IMR-90 (cell line): ENCODE measurements at regions not wholly inside any gene's neighbourhood (a gene's known extent, or its start where the extent isn't known, plus 50 kb on each side); places are given as distances from the start of the nearest gene placed in this dataset.

Experiments
- ATAC-seq: fragments of 200-7000 bp; cut with Tn5 transposase; 2 replicates; pipeline ENCODE4 v1.9.1; 2020; ENCODE audit warnings: low read depth, mild to moderate bottlenecking, moderate library complexity
- BruUV-seq: library from RNA; stranded (reverse); fragments of 400-500 nt; replicated peaks from 2 replicates; lab custom pipeline; 2021; lab: Mats Ljungman, UMichigan
- CTCF ChIA-PET: fragments of 300-600 bp; formaldehyde crosslinking; extraction: SDS; loops from one replicate; lab custom pipeline; 2021; ENCODE audit warnings: antibody characterized with exemption; lab: Yijun Ruan, JAX
- POLR2A ChIA-PET: fragments of 300-600 bp; sonication (Branson Sonifier 250); formaldehyde crosslinking; loops from one replicate; lab custom pipeline; 2022; ENCODE audit warnings: antibody characterized with exemption; ENCODE audit not compliant: unreplicated experiment; lab: Charles Lee
- DNase-seq: peaks from one replicate; pipeline ENCODE4 v3.0.0; 2013
- H2AFZ ChIP-seq: replicated peaks from 2 replicates; pipeline ENCODE3; 2013; ENCODE audit warnings: low read length, mild to moderate bottlenecking; ENCODE audit not compliant: poor library complexity
- H2AK5ac ChIP-seq: 2 replicates; pipeline ENCODE4 v1.6.1; 2013; ENCODE audit warnings: low read depth, low read length, inconsistent platforms
- H2AK9ac ChIP-seq: replicated peaks from 2 replicates; pipeline ENCODE3; 2013; ENCODE audit warnings: mild to moderate bottlenecking, low read depth, low read length, moderate library complexity; ENCODE audit not compliant: poor library complexity
- H2BK120ac ChIP-seq: 2 replicates; pipeline ENCODE4 v1.6.1; 2013; ENCODE audit warnings: low read depth, low read length, inconsistent platforms
- H2BK15ac ChIP-seq: 3 replicates; pipeline ENCODE4 v1.6.1; 2013; ENCODE audit warnings: low read depth, low read length, inconsistent platforms
- H2BK20ac ChIP-seq: 2 replicates; pipeline ENCODE4 v1.6.1; 2013; ENCODE audit warnings: low read depth, mild to moderate bottlenecking, inconsistent platforms, low read length, moderate library complexity
- H2BK5ac ChIP-seq: 2 replicates; pipeline ENCODE4 v1.6.1; 2013; ENCODE audit warnings: mild to moderate bottlenecking, low read depth, low read length, inconsistent platforms; ENCODE audit not compliant: poor library complexity, severe bottlenecking
- H3K14ac ChIP-seq: replicated peaks from 2 replicates; pipeline ENCODE4 v1.6.1; 2013; ENCODE audit warnings: low read depth, low read length, inconsistent platforms
- H3K18ac ChIP-seq: 2 replicates; pipeline ENCODE4 v1.6.1; 2013; ENCODE audit warnings: low read depth, low read length, control low read depth
- H3K23ac ChIP-seq: 2 replicates; pipeline ENCODE4 v1.6.1; 2013; ENCODE audit warnings: low read depth, low read length, inconsistent platforms
- H3K27ac ChIP-seq: 2 replicates; pipeline ENCODE4 v1.5.1; 2013; ENCODE audit warnings: mild to moderate bottlenecking, control low read depth, low read length; ENCODE audit not compliant: insufficient read depth
- H3K27me3 ChIP-seq: 2 replicates; pipeline ENCODE4 v1.6.1; 2013; ENCODE audit warnings: low read length; ENCODE audit not compliant: control insufficient read depth, insufficient read depth
- H3K36me3 ChIP-seq: 2 replicates; pipeline ENCODE4 v1.6.1; 2013; ENCODE audit warnings: low read length, mixed read lengths; ENCODE audit not compliant: control insufficient read depth, insufficient read depth
- H3K4ac ChIP-seq: 2 replicates; pipeline ENCODE4 v1.6.1; 2013; ENCODE audit warnings: low read depth, low read length, inconsistent platforms
- H3K4me1 ChIP-seq: 2 replicates; pipeline ENCODE4 v1.6.1; 2013; ENCODE audit warnings: low read length, mixed read lengths; ENCODE audit not compliant: control insufficient read depth, insufficient read depth
- H3K4me2 ChIP-seq: 2 replicates; pipeline ENCODE4 v1.6.1; 2013; ENCODE audit warnings: low read depth, mild to moderate bottlenecking, control low read depth, low read length, moderate library complexity
- H3K4me3 ChIP-seq: 2 replicates; pipeline ENCODE4 v1.5.1; 2013; ENCODE audit warnings: low read depth, mild to moderate bottlenecking, control low read depth, low read length, moderate library complexity; ENCODE audit not compliant: insufficient read depth
- H3K56ac ChIP-seq: 2 replicates; pipeline ENCODE4 v1.6.1; 2013; ENCODE audit warnings: low read length, inconsistent platforms; ENCODE audit not compliant: insufficient read depth; ENCODE audit errors: extremely low read depth
- H3K79me1 ChIP-seq, 2 experiments: 2 replicates each; pipeline ENCODE4 v1.6.1; 2013; ENCODE audit warnings: low read length in 2 of 2, inconsistent platforms in 1 of 2, low read depth in 1 of 2
- H3K9ac ChIP-seq: 2 replicates; pipeline ENCODE4 v1.6.1; 2013; ENCODE audit warnings: low read depth, low read length, control low read depth
- H3K9me1 ChIP-seq: 2 replicates; pipeline ENCODE4 v1.6.1; 2013; ENCODE audit warnings: low read length, inconsistent platforms; ENCODE audit not compliant: insufficient read depth
- H3K9me3 ChIP-seq: 2 replicates; pipeline ENCODE4 v1.6.1; 2013; ENCODE audit warnings: low read length; ENCODE audit not compliant: control insufficient read depth, insufficient read depth
- H4K20me1 ChIP-seq: 2 replicates; pipeline ENCODE4 v1.6.1; 2013; ENCODE audit warnings: low read length, inconsistent platforms; ENCODE audit not compliant: insufficient read depth
- H4K5ac ChIP-seq: 2 replicates; pipeline ENCODE4 v1.6.1; 2013; ENCODE audit warnings: mild to moderate bottlenecking, low read depth, low read length, control low read depth
- H4K8ac ChIP-seq, 2 experiments: 2 replicates each; pipeline ENCODE4 v1.6.1; 2013; ENCODE audit warnings: low read depth in 2 of 2, low read length in 2 of 2, control low read depth in 1 of 2, inconsistent platforms in 1 of 2
- H4K91ac ChIP-seq: 2 replicates; pipeline ENCODE4 v1.6.1; 2013; ENCODE audit warnings: low read depth, low read length, inconsistent platforms; ENCODE audit not compliant: insufficient read depth
- BHLHE40 ChIP-seq: fragments of 150-350 bp; IDR thresholded peaks from 2 replicates; pipeline ENCODE4 v1.6.1; 2016; ENCODE audit warnings: mild to moderate bottlenecking, low read depth, low read length
- CTCF ChIP-seq: conservative IDR thresholded peaks from 2 replicates; pipeline ENCODE4 v1.5.1; 2012; ENCODE audit warnings: mild to moderate bottlenecking, low read depth, low read length, improper control_type of control experiment
- FOS ChIP-seq: fragments of 150-350 bp; IDR thresholded peaks from 2 replicates; pipeline ENCODE4 v1.6.1; 2016; ENCODE audit warnings: low read depth, low read length
- MXI1 ChIP-seq: IDR thresholded peaks from 2 replicates; pipeline ENCODE4 v1.6.1; 2012; ENCODE audit warnings: low read depth, mild to moderate bottlenecking, low read length, moderate library complexity, borderline replicate concordance
- RAD21 ChIP-seq: IDR thresholded peaks from 2 replicates; pipeline ENCODE4 v1.6.1; 2012; ENCODE audit warnings: low read length, improper control_type of control experiment
- RCOR1 ChIP-seq: IDR thresholded peaks from 2 replicates; pipeline ENCODE4 v1.6.1; 2012; ENCODE audit warnings: mild to moderate bottlenecking, low read length, improper control_type of control experiment; ENCODE audit not compliant: insufficient replicate concordance
- WGBS, 2 experiments: methylation state at CpG; one replicate each; pipeline versions ENCODE4 v1.1.5 to v1.1.7; 2013; ENCODE audit warnings: missing lambda C conversion rate in 2 of 2; ENCODE audit not compliant: insufficient read length in 1 of 2; ENCODE audit errors: extremely low coverage in 2 of 2; 5-methylcytosine and 5-hydroxymethylcytosine counted together
- dilution Hi-C: fragments of 300-500 bp; cut with HindIII; formaldehyde crosslinking; loops from one replicate; pipeline ENCODE4 v1.14.3; 2018; ENCODE audit warnings: low sequenced_read_pairs; ENCODE audit not compliant: unreplicated experiment
- in situ Hi-C: fragments of 300-500 bp; cut with MboI; formaldehyde crosslinking; loops from 3 replicates; pipeline ENCODE4 v1.14.3; 2019; ENCODE audit warnings: low sequenced_read_pairs, inconsistent platforms, mixed read lengths
- intact Hi-C: fragments of 100-400 bp; cut with micrococcal nuclease; formaldehyde crosslinking; loops from 2 replicates; pipeline ENCODE4 v1.10.0; 2022

GRCh38 chr4:32334759-32335158 lies 1614.6 kb downstream of the PCDH7 start:
- Histone ChIP-seq H3K14ac (no peak overlapping the region), H3K23ac (no peak overlapping the region), H3K9me3 (no peaks in the 10 kb centered on the region), H3K9me1 (no peaks in the 10 kb centered on the region), H2AFZ (no peak overlapping the region), H2AK5ac (no peak overlapping the region), H3K9ac (no peak overlapping the region), H3K4me3 (no peak overlapping the region), H3K27ac (no peak overlapping the region), H3K79me1 (no peaks in the 10 kb centered on the region), H2BK15ac (no peak overlapping the region), H3K4me1 (no peaks in the 10 kb centered on the region), H3K18ac (no peak overlapping the region), H2AK9ac (no peak overlapping the region), H4K5ac (no peak overlapping the region), H3K36me3 (no peaks in the 10 kb centered on the region), H4K20me1 (no peaks in the 10 kb centered on the region), H2BK120ac (no peak overlapping the region), H2BK20ac (no peak overlapping the region), H3K56ac (no peak overlapping the region), H4K91ac (no peak overlapping the region), H4K8ac (no peak overlapping the region), H2BK5ac (no peak overlapping the region), H3K4ac (no peak overlapping the region), H3K27me3 (no peaks in the 10 kb centered on the region), H3K4me2 (no peak overlapping the region)
- in situ Hi-C loops (no loop called here), dilution Hi-C loops (no loop called here), intact Hi-C loops (no loop called here)
- no peak for ATAC-seq
- TF ChIP-seq FOS (no peak), CTCF (no peak), BHLHE40 (no peak), MXI1 (no peak), RCOR1 (no peak), RAD21 (no peak)
- no CpG with 5 or more reads among the region's 1 CpG for WGBS, 2 experiments
- ChIA-PET POLR2A (no interaction called here), CTCF (no interaction called here)
- BruUV-seq, result no TSS peak
- no peak for DNase-seq
